OCI-LY3 (cell line): ENCODE measurements at regions not wholly inside any gene's neighbourhood (a gene's known extent, or its start where the extent isn't known, plus 50 kb on each side); places are given as distances from the start of the nearest gene placed in this dataset.

ENCODE experiments used
- H2AFZ ChIP-seq: fragments of 200-600, 300-600 bp; shearing (Covaris generic); 2 replicates; pipeline ENCODE4 v1.6.0; 2014; ENCODE audit warnings: antibody characterized with exemption, low read depth, low read length
- H3K27ac ChIP-seq: fragments of 200-600, 300-600 bp; sonication (generic); 2 replicates; pipeline ENCODE4 v1.5.1; 2014; ENCODE audit warnings: mild to moderate bottlenecking, low read length, moderate library complexity, mixed read lengths
- H3K27me3 ChIP-seq: fragments of 200-600, 300-600 bp; sonication (generic); 2 replicates; pipeline ENCODE4 v1.6.1; 2014; ENCODE audit warnings: low read depth, low read length, mixed read lengths
- H3K36me3 ChIP-seq: fragments of 200-600, 300-600 bp; sonication (generic); replicated peaks from 2 replicates; pipeline ENCODE3; 2014; ENCODE audit warnings: low read depth, low read length, mixed read lengths
- H3K4me1 ChIP-seq: fragments of 300-600, 200-600 bp; sonication (generic); 2 replicates; pipeline ENCODE4 v1.6.1; 2014; ENCODE audit warnings: low read length, mixed read lengths
- H3K4me2 ChIP-seq: fragments of 200-600, 300-600 bp; sonication (generic); 2 replicates; pipeline ENCODE4 v1.6.1; 2014; ENCODE audit warnings: low read length, mixed read lengths
- H3K4me3 ChIP-seq: fragments of 300-600, 200-600 bp; sonication (generic); 2 replicates; pipeline ENCODE4 v1.5.1; 2014; ENCODE audit warnings: antibody characterized with exemption, mild to moderate bottlenecking, low read length, moderate library complexity
- H3K79me2 ChIP-seq: fragments of 300-600, 200-600 bp; shearing (Covaris generic); 2 replicates; pipeline ENCODE4 v1.6.1; 2014; ENCODE audit warnings: mild to moderate bottlenecking, low read length, mixed read lengths
- H3K9ac ChIP-seq: fragments of 300-600, 200-600 bp; shearing (Covaris generic); 2 replicates; pipeline ENCODE4 v1.6.0; 2014; ENCODE audit warnings: mild to moderate bottlenecking, low read length, moderate library complexity
- H3K9me3 ChIP-seq: fragments of 200-600, 300-600 bp; shearing (Covaris generic); 2 replicates; pipeline ENCODE4 v1.6.1; 2014; ENCODE audit warnings: low read length, mixed read lengths; ENCODE audit not compliant: insufficient read depth
- H4K20me1 ChIP-seq: fragments of 200-600, 300-600 bp; sonication (generic); 2 replicates; pipeline ENCODE4 v1.6.1; 2016; ENCODE audit warnings: low read length, mixed read lengths; ENCODE audit not compliant: insufficient read depth
- EZH2phosphoT487 ChIP-seq: fragments of 200-600 bp; shearing (Covaris generic); IDR thresholded peaks from 2 replicates; pipeline ENCODE4 v1.6.1; 2018; ENCODE audit warnings: antibody characterized with exemption, mixed run types, low read depth
- TF ChIP-seq, protein P1 (sequence below): fragments of 200-600, 300-600 bp; sonication (generic); IDR thresholded peaks from 2 replicates; pipeline ENCODE4 v1.5.1; 2014; ENCODE audit warnings: antibody characterized with exemption, low read length, low read depth

GRCh38 chr5:42951293-42951840 lies 88.8 kb downstream of the ANXA2R start:
- Histone ChIP-seq H3K36me3 (no peaks in the 10 kb centered on the region), H2AFZ (peak overlapping the region; percentile 93), H3K9me3 (no peaks in the 10 kb centered on the region), H3K79me2 (no peaks in the 10 kb centered on the region), H3K4me3 (peak overlapping the region; percentile 92), H4K20me1 (no peaks in the 10 kb centered on the region), H3K4me1 (0 out of 2 replicates have a peak, but pooled peaks cover 5% of the 10 kb centered on the region), H3K4me2 (peak overlapping the region; percentile 100), H3K27ac (no peak overlapping the region), H3K9ac (peak overlapping the region; percentile 69), H3K27me3 (peaks cover 9% of the 10 kb centered on the region; the same call in 1 of the 2 replicates)
- TF ChIP-seq EZH2phosphoT487 = no peak
- TF ChIP-seq, protein P1, sequence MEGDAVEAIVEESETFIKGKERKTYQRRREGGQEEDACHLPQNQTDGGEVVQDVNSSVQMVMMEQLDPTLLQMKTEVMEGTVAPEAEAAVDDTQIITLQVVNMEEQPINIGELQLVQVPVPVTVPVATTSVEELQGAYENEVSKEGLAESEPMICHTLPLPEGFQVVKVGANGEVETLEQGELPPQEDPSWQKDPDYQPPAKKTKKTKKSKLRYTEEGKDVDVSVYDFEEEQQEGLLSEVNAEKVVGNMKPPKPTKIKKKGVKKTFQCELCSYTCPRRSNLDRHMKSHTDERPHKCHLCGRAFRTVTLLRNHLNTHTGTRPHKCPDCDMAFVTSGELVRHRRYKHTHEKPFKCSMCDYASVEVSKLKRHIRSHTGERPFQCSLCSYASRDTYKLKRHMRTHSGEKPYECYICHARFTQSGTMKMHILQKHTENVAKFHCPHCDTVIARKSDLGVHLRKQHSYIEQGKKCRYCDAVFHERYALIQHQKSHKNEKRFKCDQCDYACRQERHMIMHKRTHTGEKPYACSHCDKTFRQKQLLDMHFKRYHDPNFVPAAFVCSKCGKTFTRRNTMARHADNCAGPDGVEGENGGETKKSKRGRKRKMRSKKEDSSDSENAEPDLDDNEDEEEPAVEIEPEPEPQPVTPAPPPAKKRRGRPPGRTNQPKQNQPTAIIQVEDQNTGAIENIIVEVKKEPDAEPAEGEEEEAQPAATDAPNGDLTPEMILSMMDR = no peak

- 0 out of 2 replicates have a peak, but pooled peaks cover 5% of the 10 kb centered on the region for H3K4me1 ChIP-seq
- H3K4me3 ChIP-seq = peak overlapping the region; percentile 92
- TF ChIP-seq, protein P1 = no peak
- TF ChIP-seq EZH2phosphoT487 = no peak
- no peak overlapping the region for H3K27ac ChIP-seq
- peak overlapping the region; percentile 100 for H3K4me2 ChIP-seq
- no peaks in the 10 kb centered on the region for H3K36me3 ChIP-seq
- H3K27me3 ChIP-seq = peaks cover 9% of the 10 kb centered on the region; the same call in 1 of the 2 replicates
- H3K79me2 ChIP-seq = no peaks in the 10 kb centered on the region
- peak overlapping the region; percentile 93 for H2AFZ ChIP-seq
- no peaks in the 10 kb centered on the region for H4K20me1 ChIP-seq
- peak overlapping the region; percentile 69 for H3K9ac ChIP-seq
- no peaks in the 10 kb centered on the region for H3K9me3 ChIP-seq
Observed at GRCh38 chr5:42950456-42951292, 89.4 kb downstream of the ANXA2R start.

GRCh38 chr5:42950116-42950455 lies 90.0 kb downstream of the ANXA2R start:
- no peak for TF ChIP-seq EZH2phosphoT487
- TF ChIP-seq, protein P1 = no peak
- H3K4me1 ChIP-seq = 0 out of 2 replicates have a peak, but pooled peaks cover 5% of the 10 kb centered on the region
- H2AFZ ChIP-seq = peak overlapping the region; percentile 93; the same call in 1 of the 2 replicates

GRCh38 chr5:42949348-42950115 lies 90.6 kb downstream of the ANXA2R start:
- H3K79me2 ChIP-seq = no peaks in the 10 kb centered on the region
- H3K9ac ChIP-seq = peak overlapping the region; percentile 69
- H3K27me3 ChIP-seq = peaks cover 9% of the 10 kb centered on the region; the same call in 1 of the 2 replicates
- no peaks in the 10 kb centered on the region for H3K36me3 ChIP-seq
- H3K4me3 ChIP-seq = peak overlapping the region; percentile 92
- H3K27ac ChIP-seq = no peak overlapping the region
- H3K4me2 ChIP-seq = peak overlapping the region; percentile 100
- TF ChIP-seq EZH2phosphoT487 = no peak
- TF ChIP-seq, protein P1 = peak; percentile 16
- H2AFZ ChIP-seq = peak overlapping the region; percentile 97
- H4K20me1 ChIP-seq = no peaks in the 10 kb centered on the region
- 0 out of 2 replicates have a peak, but pooled peaks cover 5% of the 10 kb centered on the region for H3K4me1 ChIP-seq
- no peaks in the 10 kb centered on the region for H3K9me3 ChIP-seq

More at GRCh38 chr5:42950116-42950455, 90.0 kb downstream of the ANXA2R start:
- Histone ChIP-seq H3K4me2 (peak overlapping the region; percentile 100), H3K4me3 (peak overlapping the region; percentile 92), H3K36me3 (no peaks in the 10 kb centered on the region), H3K79me2 (no peaks in the 10 kb centered on the region), H3K27me3 (peaks cover 9% of the 10 kb centered on the region; the same call in 1 of the 2 replicates), H3K9ac (peak overlapping the region; percentile 69), H3K27ac (no peak overlapping the region), H4K20me1 (no peaks in the 10 kb centered on the region), H3K9me3 (no peaks in the 10 kb centered on the region)
